Memory B cell (primary cell): ENCODE measurements at regions not wholly inside any gene's neighbourhood (a gene's known extent, or its start where the extent isn't known, plus 50 kb on each side); places are given as distances from the start of the nearest gene placed in this dataset.

Experiments used
- ATAC-seq: fragments of 150-1000 bp; cut with Tn5 transposase; 2 replicates; pipeline ENCODE4 v1.10.0; 2021; ENCODE audit warnings: low read depth, mild to moderate bottlenecking, moderate library complexity
- DNase-seq, 2 donors: peaks; one replicate each; pipeline ENCODE4 v3.0.0; 2022; ENCODE audit warnings: low spot score in 2 of 2
- H3K27ac Mint-ChIP-seq: one replicate; pipeline ENCODE4 v1.8.0; 2022; ENCODE audit warnings: mild to moderate bottlenecking, moderate library complexity, mixed read lengths
- H3K27me3 Mint-ChIP-seq: one replicate; pipeline ENCODE4 v1.8.0; 2022; ENCODE audit warnings: mixed read lengths
- H3K36me3 Mint-ChIP-seq: one replicate; pipeline ENCODE4 v1.8.0; 2022; ENCODE audit warnings: mild to moderate bottlenecking, mixed read lengths
- H3K4me1 Mint-ChIP-seq: one replicate; pipeline ENCODE4 v1.8.0; 2022; ENCODE audit warnings: mixed read lengths
- H3K4me3 Mint-ChIP-seq: one replicate; pipeline ENCODE4 v1.8.0; 2022; ENCODE audit warnings: mild to moderate bottlenecking, moderate library complexity, mixed read lengths
- H3K9me3 Mint-ChIP-seq: one replicate; pipeline ENCODE4 v1.8.0; 2022; ENCODE audit warnings: mixed read lengths

- no peaks in the 10 kb centered on the region for H3K27me3 Mint-ChIP-seq
- no peak overlapping the region for H3K4me3 Mint-ChIP-seq
- H3K36me3 Mint-ChIP-seq: no peaks in the 10 kb centered on the region
- no peak for ATAC-seq
- no peaks in the 10 kb centered on the region for H3K4me1 Mint-ChIP-seq
- H3K9me3 Mint-ChIP-seq: no peaks in the 10 kb centered on the region
- no peak overlapping the region for H3K27ac Mint-ChIP-seq
- no peak for DNase-seq
These were observed 512.3 kb upstream of the MDFIC2 start for GRCh38 chr3:70824773-70825172.

DNA sequence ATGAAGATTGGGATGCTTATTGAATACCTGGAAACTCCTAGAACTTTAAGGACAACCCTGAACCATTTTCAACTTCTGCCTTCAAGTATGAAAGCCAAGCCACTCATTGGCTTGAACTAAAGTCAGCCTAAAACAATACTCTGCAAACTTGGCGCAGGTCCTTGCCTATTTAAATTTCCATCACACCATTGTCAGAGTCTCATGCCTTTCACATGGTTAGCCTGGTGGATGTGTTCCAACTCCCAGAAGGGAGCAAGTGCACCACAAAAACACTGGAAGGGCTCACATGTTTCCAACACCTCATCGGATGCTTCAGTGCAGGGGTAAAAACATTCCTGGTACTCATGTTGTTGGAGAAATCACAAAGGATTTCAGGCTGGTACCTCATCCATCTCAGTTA is 511.6 kb upstream of the MDFIC2 start:
- DNase-seq (no peak), ATAC-seq (no peak)
- Mint-ChIP-seq H3K4me1 (no peaks in the 10 kb centered on the region), H3K27me3 (no peaks in the 10 kb centered on the region), H3K27ac (no peak overlapping the region), H3K4me3 (no peak overlapping the region), H3K9me3 (no peaks in the 10 kb centered on the region), H3K36me3 (no peaks in the 10 kb centered on the region)

- Mint-ChIP-seq H3K27me3 (no peaks in the 10 kb centered on the region), H3K9me3 (no peaks in the 10 kb centered on the region)
- no peak for ATAC-seq
These were observed 511.2 kb upstream of the MDFIC2 start for GRCh38 chr3:70823622-70824021.

DNA sequence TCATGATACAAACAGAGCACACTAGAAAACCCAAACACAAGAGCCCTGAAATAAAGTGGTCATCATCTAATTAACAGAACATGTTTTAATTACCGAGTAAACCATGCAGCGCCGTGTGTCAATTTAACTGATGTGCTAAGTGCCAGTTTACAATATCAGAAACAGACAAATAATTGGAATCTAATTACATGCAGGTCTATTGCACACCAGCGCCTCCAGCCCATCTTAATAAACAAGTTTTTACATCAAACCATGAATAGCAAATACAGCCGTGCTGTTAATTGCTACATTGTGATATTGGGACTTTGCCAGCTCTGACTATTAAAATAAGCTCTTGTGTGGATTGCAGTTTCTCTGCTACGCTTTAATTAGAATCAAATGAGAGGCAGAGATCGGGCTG is 510.2 kb upstream of the MDFIC2 start:
- Mint-ChIP-seq H3K4me3 (no peak overlapping the region), H3K27me3 (peaks cover 2% of the 10 kb centered on the region), H3K36me3 (no peaks in the 10 kb centered on the region), H3K4me1 (no peaks in the 10 kb centered on the region), H3K9me3 (no peaks in the 10 kb centered on the region), H3K27ac (no peak overlapping the region)
- ATAC-seq (no peak), DNase-seq (no peak)

More at GRCh38 chr3:70823622-70824021, 511.2 kb upstream of the MDFIC2 start:
- no peak overlapping the region for H3K4me3 Mint-ChIP-seq
- no peaks in the 10 kb centered on the region for H3K4me1 Mint-ChIP-seq
- no peak overlapping the region for H3K27ac Mint-ChIP-seq
- no peaks in the 10 kb centered on the region for H3K36me3 Mint-ChIP-seq
- DNase-seq: no peak

GRCh38 chr3:70821602-70822001 is 509.2 kb upstream of the MDFIC2 start:
- no peaks in the 10 kb centered on the region for H3K36me3 Mint-ChIP-seq
- no peak for ATAC-seq
- H3K27me3 Mint-ChIP-seq: peaks cover 4% of the 10 kb centered on the region

GRCh38 chr3:70820397-70820796 is 508.0 kb upstream of the MDFIC2 start:
- Mint-ChIP-seq H3K36me3 (no peaks in the 10 kb centered on the region), H3K27ac (no peak overlapping the region)

More at GRCh38 chr3:70821602-70822001, 509.2 kb upstream of the MDFIC2 start:
- H3K4me3 Mint-ChIP-seq: no peak overlapping the region
- no peaks in the 10 kb centered on the region for H3K4me1 Mint-ChIP-seq
- H3K27ac Mint-ChIP-seq: no peak overlapping the region
- H3K9me3 Mint-ChIP-seq: peaks cover 2% of the 10 kb centered on the region
- DNase-seq: no peak

DNA sequence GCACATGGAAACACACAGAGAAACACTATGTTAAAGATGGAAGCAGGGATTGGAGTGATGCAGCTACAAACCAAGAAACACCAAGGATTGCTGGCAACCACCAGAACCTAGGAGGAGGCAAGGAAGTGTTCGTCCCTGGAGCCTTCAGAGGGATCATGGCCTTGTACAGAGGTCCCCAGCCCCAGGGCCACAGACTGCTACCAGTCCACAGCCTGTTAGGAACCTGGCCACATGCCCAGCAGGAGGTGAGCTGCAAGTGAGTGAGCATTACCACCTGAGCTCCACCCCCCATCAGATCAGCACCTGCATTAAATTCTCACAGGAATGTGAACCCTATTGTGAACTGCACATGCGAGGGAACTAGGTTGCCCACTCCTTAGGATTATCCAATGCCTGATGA is 505.7 kb upstream of the MDFIC2 start:
- Mint-ChIP-seq H3K9me3 (peaks cover 4% of the 10 kb centered on the region), H3K4me3 (no peak overlapping the region), H3K27me3 (peaks cover 9% of the 10 kb centered on the region), H3K36me3 (no peaks in the 10 kb centered on the region), H3K4me1 (no peaks in the 10 kb centered on the region), H3K27ac (no peak overlapping the region)
- DNase-seq (no peak), ATAC-seq (no peak)

More at GRCh38 chr3:70820397-70820796, 508.0 kb upstream of the MDFIC2 start:
- Mint-ChIP-seq H3K4me1 (no peaks in the 10 kb centered on the region), H3K27me3 (peaks cover 8% of the 10 kb centered on the region), H3K9me3 (peaks cover 4% of the 10 kb centered on the region), H3K4me3 (no peak overlapping the region)
- ATAC-seq: no peak
- DNase-seq: no peak

- H3K9me3 Mint-ChIP-seq: peaks cover 4% of the 10 kb centered on the region
- H3K4me1 Mint-ChIP-seq: no peaks in the 10 kb centered on the region
- no peak overlapping the region for H3K27ac Mint-ChIP-seq
- no peak for DNase-seq
- no peaks in the 10 kb centered on the region for H3K36me3 Mint-ChIP-seq
- ATAC-seq: no peak
- peaks cover 9% of the 10 kb centered on the region for H3K27me3 Mint-ChIP-seq
- H3K4me3 Mint-ChIP-seq: no peak overlapping the region
These were observed 503.9 kb upstream of the MDFIC2 start for GRCh38 chr3:70816346-70816745.

DNA sequence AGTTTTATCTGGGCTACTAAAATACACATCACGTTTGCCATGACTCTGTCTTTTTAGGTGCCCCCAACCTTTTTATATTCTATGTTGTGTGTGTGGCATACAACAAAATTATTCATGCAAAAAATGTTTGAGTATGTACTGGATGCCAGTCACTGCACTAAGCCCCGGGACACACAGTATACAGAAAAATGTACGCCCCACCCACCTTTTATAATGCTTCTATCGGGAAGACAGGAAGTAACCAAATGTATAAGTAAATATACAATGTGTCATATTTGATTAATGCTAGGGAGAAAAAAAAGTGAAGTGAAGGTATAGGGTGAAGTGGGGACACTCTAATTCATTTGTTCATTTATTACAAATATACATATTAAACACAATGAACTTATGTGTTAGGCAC is 503.4 kb upstream of the MDFIC2 start:
- Mint-ChIP-seq H3K4me3 (no peak overlapping the region), H3K9me3 (peaks cover 4% of the 10 kb centered on the region)

GRCh38 chr3:70813311-70813710 is 500.9 kb upstream of the MDFIC2 start:
- Mint-ChIP-seq H3K9me3 (peaks cover 4% of the 10 kb centered on the region), H3K4me1 (no peaks in the 10 kb centered on the region), H3K4me3 (no peak overlapping the region)

More for the DNA sequence above, 503.4 kb upstream of the MDFIC2 start:
- no peak for ATAC-seq
- H3K27ac Mint-ChIP-seq: no peak overlapping the region
- peaks cover 9% of the 10 kb centered on the region for H3K27me3 Mint-ChIP-seq
- no peak for DNase-seq
- no peaks in the 10 kb centered on the region for H3K4me1 Mint-ChIP-seq
- no peaks in the 10 kb centered on the region for H3K36me3 Mint-ChIP-seq

DNA sequence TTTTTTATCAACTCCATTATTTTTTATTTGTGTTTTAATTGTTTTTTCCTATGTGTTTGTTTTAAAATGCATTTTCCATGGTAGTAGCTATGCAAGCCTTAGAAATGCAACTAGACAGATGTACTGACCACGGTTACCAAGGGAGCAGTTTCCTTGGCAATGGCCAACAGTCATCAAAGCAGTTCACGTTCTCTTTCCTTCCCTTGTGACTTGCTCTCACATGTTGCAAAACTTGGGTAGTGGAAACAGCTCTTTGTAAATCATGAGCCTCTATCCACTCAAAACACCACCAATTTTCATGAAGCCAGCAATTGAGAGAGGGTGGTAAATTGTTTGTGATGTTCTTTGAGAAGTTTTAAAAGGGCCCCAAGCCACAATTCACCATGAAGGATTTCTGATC is 499.4 kb upstream of the MDFIC2 start:
- Mint-ChIP-seq H3K36me3 (no peaks in the 10 kb centered on the region), H3K27ac (no peak overlapping the region), H3K9me3 (peaks cover 3% of the 10 kb centered on the region), H3K27me3 (peaks cover 8% of the 10 kb centered on the region), H3K4me1 (no peaks in the 10 kb centered on the region), H3K4me3 (no peak overlapping the region)
- DNase-seq: no peak
- ATAC-seq: no peak

More at GRCh38 chr3:70813311-70813710, 500.9 kb upstream of the MDFIC2 start:
- DNase-seq (no peak), ATAC-seq (no peak)
- Mint-ChIP-seq H3K36me3 (no peaks in the 10 kb centered on the region), H3K27me3 (peaks cover 9% of the 10 kb centered on the region), H3K27ac (no peak overlapping the region)

DNA sequence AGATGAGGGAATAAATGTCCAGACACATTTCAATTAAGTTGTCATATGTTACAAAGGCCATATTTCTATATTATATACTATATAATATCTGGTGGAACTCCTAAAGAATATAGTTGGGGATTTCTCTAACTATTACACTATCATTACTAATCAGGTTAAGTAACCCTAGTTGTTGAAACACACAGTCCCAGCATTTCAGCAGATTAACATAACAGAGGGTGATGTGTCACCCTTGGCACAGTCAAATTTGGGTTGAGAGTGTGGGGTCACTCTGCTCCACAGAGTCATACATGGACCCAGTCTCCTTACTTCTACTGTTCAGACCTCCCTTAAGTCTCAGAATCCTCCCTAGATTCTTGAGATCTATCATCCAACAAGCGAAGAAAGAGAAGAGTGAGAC is 496.4 kb upstream of the MDFIC2 start:
- DNase-seq: no peak
- H3K4me1 Mint-ChIP-seq: no peaks in the 10 kb centered on the region

GRCh38 chr3:70806556-70806955 is 494.1 kb upstream of the MDFIC2 start:
- H3K9me3 Mint-ChIP-seq: no peaks in the 10 kb centered on the region
- H3K4me1 Mint-ChIP-seq: no peaks in the 10 kb centered on the region
- H3K36me3 Mint-ChIP-seq: no peaks in the 10 kb centered on the region

More for the DNA sequence above, 496.4 kb upstream of the MDFIC2 start:
- Mint-ChIP-seq H3K36me3 (no peaks in the 10 kb centered on the region), H3K27ac (no peak overlapping the region), H3K27me3 (peaks cover 2% of the 10 kb centered on the region), H3K9me3 (no peaks in the 10 kb centered on the region), H3K4me3 (no peak overlapping the region)
- no peak for ATAC-seq

DNA sequence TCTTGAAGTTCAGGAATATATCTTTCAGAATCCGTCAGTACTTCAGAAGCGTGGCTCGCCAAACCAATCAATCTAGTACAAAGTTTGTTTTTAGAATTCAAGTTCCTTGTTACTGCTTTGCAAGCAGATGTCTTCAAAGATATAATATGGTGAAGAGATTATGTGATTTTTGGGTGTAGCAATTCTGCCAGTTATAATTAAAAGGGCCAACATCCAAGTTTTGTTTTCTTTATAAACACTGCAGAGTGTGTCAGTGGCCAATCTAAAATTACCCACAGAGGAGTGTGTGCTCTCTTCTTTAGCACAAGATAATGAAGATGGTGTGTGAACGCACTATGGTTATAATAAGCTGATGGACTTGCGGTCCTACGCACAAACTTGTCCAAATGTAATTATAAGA is 493.6 kb upstream of the MDFIC2 start:
- no peaks in the 10 kb centered on the region for H3K9me3 Mint-ChIP-seq
- H3K27ac Mint-ChIP-seq: no peak overlapping the region
- DNase-seq: no peak
- H3K27me3 Mint-ChIP-seq: peaks cover 4% of the 10 kb centered on the region
- no peaks in the 10 kb centered on the region for H3K36me3 Mint-ChIP-seq
- H3K4me3 Mint-ChIP-seq: no peak overlapping the region
- no peaks in the 10 kb centered on the region for H3K4me1 Mint-ChIP-seq
- ATAC-seq: no peak

More at GRCh38 chr3:70806556-70806955, 494.1 kb upstream of the MDFIC2 start:
- Mint-ChIP-seq H3K4me3 (no peak overlapping the region), H3K27ac (no peak overlapping the region), H3K27me3 (peaks cover 4% of the 10 kb centered on the region)
- DNase-seq: no peak
- ATAC-seq: no peak

GRCh38 chr3:70805061-70805889 is 492.8 kb upstream of the MDFIC2 start:
- ATAC-seq (no peak), DNase-seq (no peak)
- no peaks in the 10 kb centered on the region for H3K4me1 Mint-ChIP-seq
- no peak overlapping the region for H3K4me3 Mint-ChIP-seq
- peaks cover 4% of the 10 kb centered on the region for H3K27me3 Mint-ChIP-seq
- H3K9me3 Mint-ChIP-seq: no peaks in the 10 kb centered on the region
- no peak overlapping the region for H3K27ac Mint-ChIP-seq
- no peaks in the 10 kb centered on the region for H3K36me3 Mint-ChIP-seq
